ENCODE measurements at regions not wholly inside any gene's neighbourhood (a gene's known extent, or its start where the extent isn't known, plus 50 kb on each side); places are given as distances from the start of the nearest gene placed in this dataset.
A peak's percentile ranks its signal among the peaks of the same experiment; 100 is the strongest.

DNA sequence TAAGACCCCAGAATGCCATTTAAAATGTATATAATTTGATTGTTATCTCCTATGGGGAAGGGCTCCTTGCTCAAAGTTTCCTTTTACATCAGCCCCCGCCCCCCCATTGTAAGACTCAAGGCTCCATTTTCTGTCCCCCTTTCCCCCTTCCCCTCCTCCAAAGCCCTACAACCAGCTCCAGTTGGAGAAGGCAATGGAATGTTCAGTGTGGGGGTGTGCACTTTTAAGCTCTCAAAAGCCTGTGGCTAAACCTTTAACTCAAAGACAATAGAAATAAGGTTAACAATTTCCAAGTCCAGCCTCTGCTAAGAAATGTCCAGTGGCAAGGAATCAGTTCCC, 114.7 kb downstream of the NOG start:
- TF ChIP-seq, protein P1, sequence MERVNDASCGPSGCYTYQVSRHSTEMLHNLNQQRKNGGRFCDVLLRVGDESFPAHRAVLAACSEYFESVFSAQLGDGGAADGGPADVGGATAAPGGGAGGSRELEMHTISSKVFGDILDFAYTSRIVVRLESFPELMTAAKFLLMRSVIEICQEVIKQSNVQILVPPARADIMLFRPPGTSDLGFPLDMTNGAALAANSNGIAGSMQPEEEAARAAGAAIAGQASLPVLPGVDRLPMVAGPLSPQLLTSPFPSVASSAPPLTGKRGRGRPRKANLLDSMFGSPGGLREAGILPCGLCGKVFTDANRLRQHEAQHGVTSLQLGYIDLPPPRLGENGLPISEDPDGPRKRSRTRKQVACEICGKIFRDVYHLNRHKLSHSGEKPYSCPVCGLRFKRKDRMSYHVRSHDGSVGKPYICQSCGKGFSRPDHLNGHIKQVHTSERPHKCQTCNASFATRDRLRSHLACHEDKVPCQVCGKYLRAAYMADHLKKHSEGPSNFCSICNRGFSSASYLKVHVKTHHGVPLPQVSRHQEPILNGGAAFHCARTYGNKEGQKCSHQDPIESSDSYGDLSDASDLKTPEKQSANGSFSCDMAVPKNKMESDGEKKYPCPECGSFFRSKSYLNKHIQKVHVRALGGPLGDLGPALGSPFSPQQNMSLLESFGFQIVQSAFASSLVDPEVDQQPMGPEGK (CRISPR knock-in tag; IDR thresholded peaks at IDR 0.05; ENCODE audit: borderline replicate concordance): no peak
- no peak for TF ChIP-seq CSDC2 (CRISPR knock-in tag; IDR thresholded peaks at IDR 0.05)
- no peak for TF ChIP-seq TCF4 (CRISPR knock-in tag; IDR thresholded peaks at IDR 0.05; ENCODE audit: borderline replicate concordance)
- TF ChIP-seq RARB (CRISPR knock-in tag; IDR thresholded peaks at IDR 0.05): no peak
- no peak for TF ChIP-seq TOX (CRISPR knock-in tag; IDR thresholded peaks at IDR 0.05; ENCODE audit: borderline replicate concordance)
- TF ChIP-seq, protein P2, sequence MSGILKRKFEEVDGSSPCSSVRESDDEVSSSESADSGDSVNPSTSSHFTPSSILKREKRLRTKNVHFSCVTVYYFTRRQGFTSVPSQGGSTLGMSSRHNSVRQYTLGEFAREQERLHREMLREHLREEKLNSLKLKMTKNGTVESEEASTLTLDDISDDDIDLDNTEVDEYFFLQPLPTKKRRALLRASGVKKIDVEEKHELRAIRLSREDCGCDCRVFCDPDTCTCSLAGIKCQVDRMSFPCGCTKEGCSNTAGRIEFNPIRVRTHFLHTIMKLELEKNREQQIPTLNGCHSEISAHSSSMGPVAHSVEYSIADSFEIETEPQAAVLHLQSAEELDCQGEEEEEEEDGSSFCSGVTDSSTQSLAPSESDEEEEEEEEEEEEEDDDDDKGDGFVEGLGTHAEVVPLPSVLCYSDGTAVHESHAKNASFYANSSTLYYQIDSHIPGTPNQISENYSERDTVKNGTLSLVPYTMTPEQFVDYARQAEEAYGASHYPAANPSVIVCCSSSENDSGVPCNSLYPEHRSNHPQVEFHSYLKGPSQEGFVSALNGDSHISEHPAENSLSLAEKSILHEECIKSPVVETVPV (CRISPR knock-in tag; IDR thresholded peaks at IDR 0.05): no peak
- no peak for TF ChIP-seq ISL1 (CRISPR knock-in tag; IDR thresholded peaks at IDR 0.05)
- TF ChIP-seq, protein P3, sequence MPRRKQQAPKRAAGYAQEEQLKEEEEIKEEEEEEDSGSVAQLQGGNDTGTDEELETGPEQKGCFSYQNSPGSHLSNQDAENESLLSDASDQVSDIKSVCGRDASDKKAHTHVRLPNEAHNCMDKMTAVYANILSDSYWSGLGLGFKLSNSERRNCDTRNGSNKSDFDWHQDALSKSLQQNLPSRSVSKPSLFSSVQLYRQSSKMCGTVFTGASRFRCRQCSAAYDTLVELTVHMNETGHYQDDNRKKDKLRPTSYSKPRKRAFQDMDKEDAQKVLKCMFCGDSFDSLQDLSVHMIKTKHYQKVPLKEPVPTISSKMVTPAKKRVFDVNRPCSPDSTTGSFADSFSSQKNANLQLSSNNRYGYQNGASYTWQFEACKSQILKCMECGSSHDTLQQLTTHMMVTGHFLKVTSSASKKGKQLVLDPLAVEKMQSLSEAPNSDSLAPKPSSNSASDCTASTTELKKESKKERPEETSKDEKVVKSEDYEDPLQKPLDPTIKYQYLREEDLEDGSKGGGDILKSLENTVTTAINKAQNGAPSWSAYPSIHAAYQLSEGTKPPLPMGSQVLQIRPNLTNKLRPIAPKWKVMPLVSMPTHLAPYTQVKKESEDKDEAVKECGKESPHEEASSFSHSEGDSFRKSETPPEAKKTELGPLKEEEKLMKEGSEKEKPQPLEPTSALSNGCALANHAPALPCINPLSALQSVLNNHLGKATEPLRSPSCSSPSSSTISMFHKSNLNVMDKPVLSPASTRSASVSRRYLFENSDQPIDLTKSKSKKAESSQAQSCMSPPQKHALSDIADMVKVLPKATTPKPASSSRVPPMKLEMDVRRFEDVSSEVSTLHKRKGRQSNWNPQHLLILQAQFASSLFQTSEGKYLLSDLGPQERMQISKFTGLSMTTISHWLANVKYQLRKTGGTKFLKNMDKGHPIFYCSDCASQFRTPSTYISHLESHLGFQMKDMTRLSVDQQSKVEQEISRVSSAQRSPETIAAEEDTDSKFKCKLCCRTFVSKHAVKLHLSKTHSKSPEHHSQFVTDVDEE (CRISPR knock-in tag; IDR thresholded peaks at IDR 0.05): no peak
- TF ChIP-seq PPARA (CRISPR knock-in tag; IDR thresholded peaks at IDR 0.05; ENCODE audit: borderline replicate concordance): no peak
- no peak for TF ChIP-seq ZNF8 (CRISPR knock-in tag; IDR thresholded peaks at IDR 0.05)
- TF ChIP-seq GLIS3 (CRISPR knock-in tag; IDR thresholded peaks at IDR 0.05): no peak
- TF ChIP-seq SNAI2 (CRISPR knock-in tag; IDR thresholded peaks at IDR 0.05): no peak
- TF ChIP-seq ARNTL (CRISPR knock-in tag; IDR thresholded peaks at IDR 0.05; ENCODE audit: borderline replicate concordance, low read depth): no peak
- no peak for TF ChIP-seq ESRRG (CRISPR knock-in tag; IDR thresholded peaks at IDR 0.05)
- TF ChIP-seq BACH2 (CRISPR knock-in tag; IDR thresholded peaks at IDR 0.05; ENCODE audit: borderline replicate concordance): no peak
- TF ChIP-seq ZNF70 (CRISPR knock-in tag; IDR thresholded peaks at IDR 0.05): no peak
- TF ChIP-seq, protein P4, sequence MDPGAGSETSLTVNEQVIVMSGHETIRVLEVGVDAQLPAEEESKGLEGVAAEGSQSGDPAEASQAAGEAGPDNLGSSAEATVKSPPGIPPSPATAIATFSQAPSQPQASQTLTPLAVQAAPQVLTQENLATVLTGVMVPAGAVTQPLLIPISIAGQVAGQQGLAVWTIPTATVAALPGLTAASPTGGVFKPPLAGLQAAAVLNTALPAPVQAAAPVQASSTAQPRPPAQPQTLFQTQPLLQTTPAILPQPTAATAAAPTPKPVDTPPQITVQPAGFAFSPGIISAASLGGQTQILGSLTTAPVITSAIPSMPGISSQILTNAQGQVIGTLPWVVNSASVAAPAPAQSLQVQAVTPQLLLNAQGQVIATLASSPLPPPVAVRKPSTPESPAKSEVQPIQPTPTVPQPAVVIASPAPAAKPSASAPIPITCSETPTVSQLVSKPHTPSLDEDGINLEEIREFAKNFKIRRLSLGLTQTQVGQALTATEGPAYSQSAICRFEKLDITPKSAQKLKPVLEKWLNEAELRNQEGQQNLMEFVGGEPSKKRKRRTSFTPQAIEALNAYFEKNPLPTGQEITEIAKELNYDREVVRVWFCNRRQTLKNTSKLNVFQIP (CRISPR knock-in tag; IDR thresholded peaks at IDR 0.05; ENCODE audit: borderline replicate concordance, low read depth): no peak
- ATAC-seq: peak; percentile 63

DNA sequence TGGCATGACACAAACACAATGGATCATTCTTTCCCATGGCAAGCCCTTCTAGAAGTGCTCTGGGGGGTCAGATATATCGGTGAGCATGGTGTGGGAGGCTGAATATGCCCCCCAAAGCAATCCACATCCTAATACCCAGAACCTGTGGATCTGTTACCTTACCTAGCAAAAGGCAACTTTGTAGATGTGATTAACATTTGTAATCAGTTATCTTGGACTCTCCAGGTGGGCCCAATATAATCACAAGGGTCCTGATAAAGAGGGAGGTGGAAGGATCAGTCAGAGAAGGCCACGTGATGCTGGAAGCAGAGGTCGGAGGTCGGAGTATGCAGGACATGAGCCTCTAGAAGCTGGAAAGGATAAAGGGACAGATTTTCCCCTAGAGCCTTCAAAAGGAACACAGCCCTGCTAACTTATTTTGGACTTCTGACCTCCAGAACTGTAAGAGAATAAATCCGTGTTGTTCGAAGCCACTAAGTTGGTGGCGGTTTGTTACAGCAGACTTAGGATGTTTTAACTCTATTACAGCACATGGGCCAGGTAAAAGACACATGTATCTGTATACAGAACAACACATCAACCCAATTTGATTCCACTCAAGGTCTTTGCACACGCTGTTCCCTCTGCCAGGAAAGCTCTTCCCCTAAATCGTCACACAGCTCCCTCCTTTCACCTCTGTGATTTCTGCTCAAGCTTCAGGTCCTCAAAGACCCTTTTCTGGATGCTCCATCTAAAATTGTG, 115.3 kb downstream of the NOG start:
- no peak for ATAC-seq
- TF ChIP-seq TOX (CRISPR knock-in tag; IDR thresholded peaks at IDR 0.05; ENCODE audit: borderline replicate concordance) (no peak), RARB (CRISPR knock-in tag; IDR thresholded peaks at IDR 0.05) (no peak), PPARA (CRISPR knock-in tag; IDR thresholded peaks at IDR 0.05; ENCODE audit: borderline replicate concordance) (no peak)

DNA sequence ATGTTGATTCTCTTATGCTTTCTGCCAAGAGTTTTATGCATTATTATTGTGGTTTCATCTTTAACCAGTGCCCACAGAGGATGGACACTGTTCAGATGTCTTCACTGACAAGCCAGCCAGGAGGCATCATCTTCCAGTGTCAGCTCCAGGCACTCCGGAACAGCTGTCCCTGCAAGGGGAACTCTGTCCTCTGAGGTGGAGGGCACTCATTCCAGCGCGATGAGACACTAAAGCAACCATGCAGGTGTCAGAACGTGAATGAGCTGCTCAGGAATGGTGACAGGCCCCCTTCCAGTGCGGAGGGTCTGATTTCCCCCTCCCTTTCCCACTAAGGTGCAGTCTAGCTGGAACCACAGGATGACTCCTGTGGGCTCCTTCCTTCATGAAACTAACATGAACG, 117.5 kb downstream of the NOG start:
- ATAC-seq: no peak
- TF ChIP-seq TOX (CRISPR knock-in tag; IDR thresholded peaks at IDR 0.05; ENCODE audit: borderline replicate concordance) (no peak), ZFP3 (CRISPR knock-in tag; IDR thresholded peaks at IDR 0.05) (no peak), OSR1 (CRISPR knock-in tag; IDR thresholded peaks at IDR 0.05) (no peak), RARB (CRISPR knock-in tag; IDR thresholded peaks at IDR 0.05) (no peak), TCF4 (CRISPR knock-in tag; IDR thresholded peaks at IDR 0.05; ENCODE audit: borderline replicate concordance) (no peak), ZFP30 (CRISPR knock-in tag; IDR thresholded peaks at IDR 0.05) (no peak), ZNF8 (CRISPR knock-in tag; IDR thresholded peaks at IDR 0.05) (no peak), ISL1 (CRISPR knock-in tag; IDR thresholded peaks at IDR 0.05) (no peak)
- TF ChIP-seq, protein P2 (CRISPR knock-in tag; IDR thresholded peaks at IDR 0.05): no peak
- TF ChIP-seq, protein P3 (CRISPR knock-in tag; IDR thresholded peaks at IDR 0.05): no peak
- TF ChIP-seq, protein P4 (CRISPR knock-in tag; IDR thresholded peaks at IDR 0.05; ENCODE audit: borderline replicate concordance, low read depth): no peak
- TF ChIP-seq, protein P1 (CRISPR knock-in tag; IDR thresholded peaks at IDR 0.05; ENCODE audit: borderline replicate concordance): no peak
